PC-9 (cell line): ENCODE measurements at regions not wholly inside any gene's neighbourhood (a gene's known extent, or its start where the extent isn't known, plus 50 kb on each side); places are given as distances from the start of the nearest gene placed in this dataset.

Source experiments
- EZH2 ChIP-seq: fragments of 200-600 bp; sonication (generic); IDR thresholded peaks from 2 replicates; pipeline ENCODE4 v1.8.0; 2017; ENCODE audit warnings: antibody characterized with exemption, low read depth
- TF ChIP-seq, protein P1 (sequence below): fragments of 200-600 bp; sonication (generic); conservative IDR thresholded peaks from 2 replicates; pipeline ENCODE4 v1.6.1; 2017; ENCODE audit warnings: mixed run types, antibody characterized with exemption, mild to moderate bottlenecking, moderate library complexity

DNA sequence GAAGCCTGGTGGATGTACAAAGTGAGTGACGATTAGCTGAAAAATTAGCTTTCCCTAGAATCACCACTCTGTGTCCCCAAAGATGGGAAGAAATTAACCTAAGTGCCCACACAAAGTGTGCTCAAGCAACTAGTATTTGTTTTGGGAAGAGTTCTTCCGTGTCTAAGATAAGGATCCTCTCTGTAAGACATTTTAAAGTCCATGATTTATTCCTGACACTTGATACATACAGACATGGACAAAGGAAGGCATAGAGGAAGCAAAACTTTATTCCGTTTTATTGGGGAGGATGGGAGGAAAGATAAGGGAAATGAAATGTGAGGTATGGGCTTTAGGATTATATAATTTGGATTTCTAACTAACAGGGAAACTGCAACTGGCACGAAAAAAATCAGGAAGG lies 1772.6 kb downstream of the EFNA5 start:
- TF ChIP-seq, protein P1, sequence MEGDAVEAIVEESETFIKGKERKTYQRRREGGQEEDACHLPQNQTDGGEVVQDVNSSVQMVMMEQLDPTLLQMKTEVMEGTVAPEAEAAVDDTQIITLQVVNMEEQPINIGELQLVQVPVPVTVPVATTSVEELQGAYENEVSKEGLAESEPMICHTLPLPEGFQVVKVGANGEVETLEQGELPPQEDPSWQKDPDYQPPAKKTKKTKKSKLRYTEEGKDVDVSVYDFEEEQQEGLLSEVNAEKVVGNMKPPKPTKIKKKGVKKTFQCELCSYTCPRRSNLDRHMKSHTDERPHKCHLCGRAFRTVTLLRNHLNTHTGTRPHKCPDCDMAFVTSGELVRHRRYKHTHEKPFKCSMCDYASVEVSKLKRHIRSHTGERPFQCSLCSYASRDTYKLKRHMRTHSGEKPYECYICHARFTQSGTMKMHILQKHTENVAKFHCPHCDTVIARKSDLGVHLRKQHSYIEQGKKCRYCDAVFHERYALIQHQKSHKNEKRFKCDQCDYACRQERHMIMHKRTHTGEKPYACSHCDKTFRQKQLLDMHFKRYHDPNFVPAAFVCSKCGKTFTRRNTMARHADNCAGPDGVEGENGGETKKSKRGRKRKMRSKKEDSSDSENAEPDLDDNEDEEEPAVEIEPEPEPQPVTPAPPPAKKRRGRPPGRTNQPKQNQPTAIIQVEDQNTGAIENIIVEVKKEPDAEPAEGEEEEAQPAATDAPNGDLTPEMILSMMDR: no peak
- no peak for TF ChIP-seq EZH2
